Stimulated activated CD8-positive, alpha-beta memory T cell treated with anti-CD3 and anti-CD28 coated beads, Interleukin-7, amount 100 ng/mL, for 24 hours (primary cell): ENCODE measurements at regions not wholly inside any gene's neighbourhood (a gene's known extent, or its start where the extent isn't known, plus 50 kb on each side); places are given as distances from the start of the nearest gene placed in this dataset.
"Not testable (repeated sequence)": the region's sequence is repeated elsewhere in the genome, so short reads cannot be mapped to it uniquely, and the experiment has no call there.

Source experiments
- DNase-seq: peaks from one replicate; pipeline ENCODE4 v3.0.0-alpha.2; 2020; ENCODE audit warnings: low read depth

DNA sequence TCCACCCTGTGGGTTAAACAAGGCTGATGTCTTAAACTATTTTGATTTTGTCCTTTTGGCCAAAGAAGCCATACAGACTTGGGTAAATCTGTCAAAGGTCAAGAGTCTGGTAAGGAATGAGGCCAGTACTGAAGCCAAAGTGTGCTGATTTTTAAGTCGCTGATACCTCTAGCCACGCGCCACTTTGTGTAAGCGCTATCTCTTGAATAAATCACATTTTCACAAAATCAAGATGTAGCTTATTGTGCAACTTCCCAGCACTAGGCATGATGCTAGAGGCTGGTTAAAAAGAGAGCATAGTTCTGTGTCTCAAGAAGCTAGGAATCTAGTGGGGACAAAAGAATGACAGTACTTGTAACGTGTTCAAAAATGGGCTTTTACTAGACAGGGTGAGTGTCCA is 510.6 kb upstream of the RAB6C start:
- DNase-seq, result no peak

DNA sequence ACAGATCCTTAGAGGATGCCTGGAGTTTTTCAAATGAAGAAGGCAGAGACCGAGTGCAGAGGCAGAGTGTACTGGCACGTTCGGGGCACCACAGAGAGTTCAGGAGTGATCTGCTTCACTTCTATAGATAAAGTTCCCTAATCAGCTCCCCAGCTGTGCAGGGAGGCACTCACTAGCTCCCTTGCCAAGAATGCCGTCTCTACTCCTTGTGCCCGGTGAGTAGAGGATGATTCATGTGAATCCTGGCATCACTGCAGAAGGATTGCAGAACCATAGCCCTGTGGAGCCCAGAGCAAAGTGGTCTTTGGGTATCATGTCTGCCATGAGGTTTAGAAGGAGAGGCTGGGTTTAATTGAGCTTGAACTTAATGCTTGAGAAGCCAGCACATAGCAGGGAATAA is 510.1 kb upstream of the RAB6C start:
- no peak for DNase-seq

DNA sequence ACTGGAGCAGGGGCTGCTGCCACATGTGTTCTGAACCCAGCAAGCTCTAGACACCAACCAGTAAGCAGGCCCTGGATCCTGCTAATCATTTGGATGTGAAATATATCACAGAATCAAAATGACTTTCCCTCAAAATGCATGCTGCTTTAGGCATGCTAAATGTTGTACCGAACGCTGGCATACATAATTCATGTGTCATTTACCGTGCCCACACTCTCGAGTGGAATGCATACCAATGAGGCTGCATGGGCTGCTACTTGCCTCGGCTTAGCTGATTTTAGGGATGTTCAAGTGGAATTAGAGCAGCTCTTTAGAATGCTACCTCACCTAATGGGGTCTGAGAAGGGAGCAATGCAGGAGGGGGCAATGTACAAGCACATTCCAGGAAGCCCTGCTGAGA is 509.6 kb upstream of the RAB6C start:
- no peak for DNase-seq

DNA sequence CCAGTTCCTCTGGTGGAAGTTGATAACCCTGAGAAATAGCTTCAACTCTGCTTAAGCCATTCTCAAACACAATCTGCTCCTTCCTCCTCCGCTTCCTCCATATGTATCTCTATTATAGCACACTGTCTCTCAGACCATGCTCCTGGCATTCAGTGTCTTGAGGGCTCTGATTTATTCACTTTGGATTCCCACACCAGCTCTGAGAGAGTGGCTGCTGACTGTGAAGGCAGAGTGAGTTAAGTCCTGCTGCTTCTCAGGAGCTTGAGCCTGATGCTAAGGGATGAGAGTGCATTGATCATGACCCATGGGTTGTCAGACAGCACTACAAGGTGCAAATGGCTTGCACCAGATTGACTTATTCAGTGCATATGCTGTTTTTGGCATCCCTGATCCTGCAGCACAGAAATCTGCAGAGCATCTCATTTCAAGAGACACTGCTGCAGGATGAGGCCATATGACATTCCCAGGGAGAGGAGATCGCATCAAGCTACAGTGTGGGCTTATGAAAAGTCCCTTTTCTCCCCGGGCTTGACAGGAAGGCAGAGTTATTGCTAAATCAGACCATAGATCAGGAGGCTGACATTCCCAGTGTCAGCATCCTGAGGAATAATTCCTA is 500.5 kb upstream of the RAB6C start:
- no peak for DNase-seq

DNA sequence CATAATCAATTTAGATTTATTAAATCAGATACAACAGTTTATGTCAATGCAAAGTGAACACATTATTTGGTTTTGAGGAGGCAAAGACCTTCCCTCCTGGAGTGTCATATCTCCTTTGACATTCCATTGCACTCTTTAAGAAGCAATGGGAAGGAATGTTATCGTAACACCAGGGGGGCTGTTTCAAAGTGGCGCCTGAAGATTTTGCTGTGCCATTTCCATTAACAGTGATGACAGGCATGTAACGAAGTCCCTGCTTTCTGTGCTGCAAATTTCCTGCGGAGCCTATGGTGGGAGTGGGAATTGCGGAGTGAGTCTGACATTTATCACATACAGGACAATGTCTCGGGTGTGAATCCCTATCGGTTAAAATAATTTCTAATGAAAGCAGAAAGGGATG is 499.6 kb upstream of the RAB6C start:
- DNase-seq, result no peak

DNA sequence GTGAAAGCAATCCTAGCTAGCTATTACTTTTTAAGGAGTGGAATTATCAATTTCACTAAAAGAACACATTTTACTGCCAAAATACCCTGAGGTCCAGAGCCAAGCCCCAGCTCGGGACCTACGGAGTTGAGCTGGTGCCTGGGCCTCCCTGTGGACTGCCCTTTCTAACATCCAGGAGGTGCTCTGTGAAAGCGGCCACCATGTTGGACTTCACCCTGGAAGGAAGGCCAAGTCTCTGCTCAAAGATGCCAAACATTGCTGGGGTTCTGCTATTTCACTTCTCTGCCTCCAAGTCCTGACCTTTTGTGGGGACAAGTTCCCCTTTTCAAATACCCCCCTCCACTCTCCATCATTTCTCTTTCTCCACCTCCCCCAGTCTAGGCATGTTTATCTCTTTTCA is 498.7 kb upstream of the RAB6C start:
- no peak for DNase-seq

DNA sequence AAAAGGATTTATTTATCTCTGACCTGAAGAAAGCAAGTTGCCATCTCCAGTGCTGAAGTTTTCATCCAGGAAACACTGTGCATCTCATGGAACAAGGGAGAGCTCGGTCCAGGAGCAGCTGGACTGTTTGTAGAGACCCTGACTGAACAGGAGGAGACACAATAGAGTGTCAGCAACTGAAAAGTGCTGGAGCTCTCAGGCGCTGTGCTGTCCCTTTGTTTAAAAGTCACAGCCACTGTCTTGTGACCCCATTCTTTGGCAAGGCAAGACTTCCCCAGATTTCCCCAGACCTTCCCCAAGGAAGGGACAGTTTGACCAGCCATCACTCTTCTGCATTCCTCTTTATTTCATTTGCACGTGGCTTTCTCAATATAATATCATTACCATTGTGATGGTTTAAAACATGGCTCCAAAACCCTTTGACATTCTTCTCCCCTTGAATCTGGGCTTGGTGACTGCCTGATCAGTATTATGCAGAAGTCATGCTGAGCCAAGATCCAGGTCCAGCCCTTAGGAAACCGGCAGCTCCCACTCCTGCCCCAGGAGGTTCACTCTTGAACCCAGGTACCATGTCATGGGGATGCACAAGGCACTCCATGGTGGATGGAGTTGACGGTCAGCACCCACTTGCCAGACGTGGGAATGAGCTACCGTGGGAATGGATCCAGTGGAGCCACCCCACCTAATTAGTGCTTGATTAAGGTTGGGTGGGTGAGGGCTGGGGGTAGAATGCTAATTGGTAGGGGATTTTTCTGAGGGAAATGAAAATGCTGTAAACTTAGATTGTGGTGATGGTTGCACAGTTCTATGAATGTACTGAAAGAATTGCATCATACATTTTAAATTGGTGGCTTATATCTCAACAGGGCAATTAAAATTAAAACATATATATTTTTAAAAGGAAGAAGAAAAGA is 497.9 kb upstream of the RAB6C start:
- no peak for DNase-seq

DNA sequence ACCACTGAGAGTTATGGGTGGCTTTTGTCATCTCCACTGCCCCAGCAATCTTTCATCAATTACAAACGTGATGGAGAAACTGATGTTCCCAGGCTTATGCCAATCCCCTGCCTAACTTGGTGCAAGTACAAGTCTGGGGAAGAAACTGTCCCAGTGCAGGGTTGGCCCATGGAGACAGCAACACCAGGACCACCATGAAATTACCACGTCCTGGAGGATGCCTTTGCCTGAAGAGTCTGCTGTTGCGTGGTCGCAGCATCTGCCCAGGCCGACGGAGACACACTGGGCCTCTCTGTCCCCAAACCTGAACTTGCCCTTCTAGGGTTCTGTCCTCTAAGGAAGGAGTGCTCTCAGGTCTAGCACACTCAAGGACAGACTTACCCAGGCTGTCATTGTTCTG is 496.8 kb upstream of the RAB6C start:
- DNase-seq, result no peak

DNA sequence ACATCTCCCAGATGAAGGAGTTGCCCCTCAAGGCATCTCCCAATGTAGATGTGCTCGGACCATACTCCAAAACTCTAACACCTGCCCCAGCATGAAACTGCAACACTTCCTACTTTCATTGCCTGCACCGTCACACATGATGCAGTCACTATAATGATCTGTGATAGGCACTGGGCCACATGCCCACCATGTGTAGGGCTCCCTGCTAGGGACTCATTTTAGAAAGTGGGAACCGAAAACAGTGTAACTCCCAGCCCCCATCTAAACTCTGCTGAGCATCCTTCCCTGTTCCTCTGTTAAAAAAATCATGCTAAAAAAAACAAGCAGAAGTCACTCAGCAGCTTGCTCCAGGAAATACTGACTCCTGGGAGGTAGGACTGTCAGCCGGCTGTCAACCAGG is 496.1 kb upstream of the RAB6C start:
- DNase-seq, result no peak

DNA sequence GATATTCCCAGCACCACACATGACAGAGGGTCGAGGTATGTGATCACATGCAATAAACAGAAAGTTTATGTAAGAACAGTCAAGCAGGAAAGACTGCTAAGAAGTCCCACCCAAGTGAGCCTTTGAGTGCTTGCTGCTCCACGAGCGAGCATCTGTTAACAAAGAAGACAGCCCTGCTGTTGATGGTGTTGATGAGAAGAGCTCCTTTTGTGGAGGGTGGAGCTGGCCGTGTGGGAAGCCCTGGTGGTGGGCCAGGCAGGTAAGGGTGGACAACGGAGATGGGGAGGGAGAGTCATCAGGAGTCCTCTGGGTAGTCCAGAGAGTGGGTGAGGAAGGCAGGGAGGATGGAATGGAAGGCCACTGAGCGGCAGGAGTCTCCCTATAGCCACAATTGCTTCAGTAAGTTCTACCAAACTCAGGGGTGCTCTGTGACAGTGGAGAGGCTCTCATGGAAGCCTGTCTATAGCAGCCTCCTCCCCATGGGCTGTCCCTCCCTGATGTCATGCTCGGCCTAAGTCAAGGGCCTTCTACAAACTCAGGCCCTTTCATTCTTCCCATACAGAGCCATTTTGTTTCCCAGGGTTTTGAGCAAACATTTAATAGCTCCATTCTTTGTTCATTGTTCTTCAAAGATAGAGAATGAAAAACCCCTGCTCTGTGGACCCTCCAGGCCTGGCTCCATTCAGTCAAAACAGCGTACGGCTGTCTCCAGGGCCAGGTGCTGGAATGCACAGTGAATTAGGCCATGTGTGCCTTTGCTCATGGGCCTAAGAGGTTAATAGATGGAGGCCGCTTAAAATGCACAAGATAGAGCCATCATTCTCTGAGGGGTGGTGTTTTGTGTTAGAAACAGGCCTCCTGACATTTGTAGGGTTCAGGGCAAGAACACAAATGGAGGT is 494.2 kb upstream of the RAB6C start:
- DNase-seq, result no peak

DNA sequence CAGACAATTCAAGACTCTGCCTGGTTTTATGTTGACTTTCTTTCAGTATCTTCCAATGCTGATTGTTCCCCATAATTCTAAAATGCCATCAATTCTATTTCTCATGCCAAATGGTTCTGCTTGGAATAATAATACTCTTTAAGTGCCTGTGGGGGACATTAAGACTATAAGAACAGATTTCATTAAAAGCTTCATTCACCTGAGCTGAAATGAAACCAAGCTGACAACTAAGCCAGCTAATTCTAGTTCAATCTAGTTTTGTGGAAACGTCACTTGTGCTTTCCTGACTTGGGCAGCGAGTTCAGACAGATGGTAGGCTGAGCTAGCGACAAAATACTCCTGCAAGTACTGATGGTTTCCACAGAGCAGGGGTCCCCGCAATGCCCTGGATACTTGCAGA is 491.1 kb upstream of the RAB6C start:
- no peak for DNase-seq

DNA sequence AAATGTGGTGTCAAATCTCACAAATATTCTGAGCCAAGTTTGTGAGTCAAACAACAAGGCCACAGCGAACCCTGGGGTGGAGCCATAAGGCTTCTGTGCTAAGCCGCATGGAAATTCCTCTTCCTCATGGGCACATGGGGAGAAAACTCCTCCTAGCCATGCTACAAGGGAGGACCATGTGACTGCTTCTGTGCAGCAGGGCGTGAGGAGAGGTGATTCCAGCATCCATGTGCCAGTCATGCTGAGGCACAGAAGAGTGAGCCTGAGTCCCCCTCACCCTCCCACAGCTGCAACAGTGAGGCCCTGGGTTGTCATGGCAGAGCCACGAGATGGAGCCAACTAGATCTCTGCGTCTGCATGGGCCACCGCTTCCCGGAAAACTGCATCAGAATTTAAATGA is 488.8 kb upstream of the RAB6C start:
- no peak for DNase-seq

DNA sequence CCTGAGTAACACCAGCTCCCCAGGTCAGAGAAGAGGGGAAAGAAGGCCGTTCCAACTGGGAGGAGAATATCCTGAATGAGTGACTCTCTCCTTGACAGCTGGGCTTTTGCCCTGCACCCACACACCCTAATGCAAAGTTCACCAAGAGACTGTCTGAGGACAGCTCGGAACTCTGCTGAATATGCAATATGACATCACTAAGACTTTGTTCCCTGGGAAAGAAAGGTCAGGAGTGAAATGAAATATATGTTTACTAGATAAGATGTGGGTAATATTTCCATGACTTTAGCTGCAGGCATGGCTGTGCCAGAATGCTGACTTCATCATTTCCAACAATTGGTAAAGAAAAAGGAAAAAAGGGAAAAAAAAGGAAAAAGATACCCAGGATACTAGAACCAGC is 488.2 kb upstream of the RAB6C start:
- DNase-seq, result no peak

DNA sequence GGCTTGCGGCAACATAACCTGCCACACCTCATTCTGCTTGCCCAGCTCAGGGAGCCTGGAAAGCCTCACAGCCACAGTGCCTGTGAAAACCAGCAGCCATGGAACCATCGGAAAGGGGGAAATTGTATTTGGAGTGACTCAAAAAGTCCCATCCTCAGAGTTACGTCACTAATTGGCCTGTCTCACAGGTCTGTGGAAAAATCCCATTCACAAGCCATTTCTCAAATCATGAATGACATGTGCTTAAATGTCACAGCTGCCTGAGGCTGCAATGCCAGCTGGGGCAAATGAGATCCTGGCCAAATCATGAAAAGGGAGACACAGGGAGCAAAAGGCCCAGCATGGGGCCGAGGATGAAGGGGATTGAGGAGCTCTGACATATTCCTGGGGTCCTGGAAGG is 486.9 kb upstream of the RAB6C start:
- no peak for DNase-seq

DNA sequence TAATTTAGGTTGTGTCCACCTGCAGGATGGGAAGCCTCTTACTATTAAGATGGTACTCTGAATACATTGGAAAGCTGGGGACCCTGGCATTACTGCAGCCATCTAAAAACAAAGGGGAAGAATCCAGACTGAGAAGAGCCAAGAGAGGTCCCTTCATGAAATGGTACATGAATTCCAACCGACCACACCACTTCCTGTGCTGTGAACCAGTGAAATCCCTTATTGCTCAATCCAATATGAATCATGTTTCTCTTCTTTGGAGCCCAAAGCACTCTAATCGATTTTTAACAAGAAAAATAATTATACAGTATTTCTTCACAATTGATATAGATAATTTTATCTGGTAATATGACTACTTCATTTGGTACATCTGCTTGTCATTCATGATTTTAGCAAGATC is 479.7 kb upstream of the RAB6C start:
- no peak for DNase-seq

DNA sequence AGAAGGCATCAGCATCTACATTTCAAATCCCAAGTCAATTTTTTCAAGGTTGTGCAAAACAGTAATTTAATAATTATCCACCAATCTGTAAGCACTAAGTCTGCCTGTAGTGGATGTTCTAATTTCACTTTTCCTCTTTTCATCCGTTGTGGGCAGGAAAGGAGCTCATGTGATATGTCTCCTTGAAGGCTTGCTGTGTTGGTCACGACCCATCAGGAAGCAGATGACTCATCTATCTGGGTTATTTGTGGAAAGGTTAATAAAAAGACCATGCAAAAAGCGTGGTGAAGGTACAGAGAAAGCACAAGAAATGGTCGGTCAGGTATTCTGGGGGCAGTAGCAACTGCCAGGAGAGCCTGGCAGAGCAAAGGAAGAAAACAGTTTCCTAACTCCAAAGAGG is 476.7 kb upstream of the RAB6C start:
- no peak for DNase-seq

DNA sequence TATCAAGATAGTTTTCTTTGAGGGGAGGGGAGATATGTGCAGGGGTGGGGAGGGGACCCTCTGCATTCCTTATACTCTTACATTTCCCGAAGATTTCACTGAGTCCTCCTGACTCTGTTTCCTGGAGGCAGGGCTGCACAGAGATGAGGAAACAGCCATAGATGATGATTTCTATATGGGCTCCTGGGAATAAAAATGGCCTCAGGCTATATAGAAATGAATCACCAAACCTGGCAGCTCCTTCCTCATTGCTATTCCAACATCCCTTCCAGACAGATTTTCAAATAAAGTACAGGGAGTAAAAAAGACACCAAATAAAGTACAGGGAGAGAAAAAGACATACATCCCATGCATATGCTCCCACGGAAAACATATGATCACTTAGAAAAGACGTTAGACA is 474.8 kb upstream of the RAB6C start:
- DNase-seq, result no peak

DNA sequence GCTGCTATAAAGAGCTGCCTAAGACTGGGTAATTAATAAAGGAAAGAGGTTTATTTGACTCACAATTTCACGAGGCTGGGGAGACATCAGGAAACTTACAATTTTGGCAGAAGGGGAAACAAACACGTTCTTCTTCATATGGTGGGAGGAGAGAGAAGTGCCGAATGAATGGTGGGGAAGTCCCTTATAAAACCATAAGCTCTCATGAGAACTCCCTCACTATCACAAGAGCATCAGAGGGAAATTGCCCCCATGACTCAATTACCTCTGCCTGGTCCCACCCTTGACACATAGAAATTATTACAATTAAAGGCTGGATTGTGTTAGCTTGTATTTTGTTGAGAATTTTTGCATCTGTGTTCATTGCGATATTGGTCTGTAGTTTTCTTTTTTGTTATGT is 460.5 kb upstream of the RAB6C start:
- no peak for DNase-seq

DNA sequence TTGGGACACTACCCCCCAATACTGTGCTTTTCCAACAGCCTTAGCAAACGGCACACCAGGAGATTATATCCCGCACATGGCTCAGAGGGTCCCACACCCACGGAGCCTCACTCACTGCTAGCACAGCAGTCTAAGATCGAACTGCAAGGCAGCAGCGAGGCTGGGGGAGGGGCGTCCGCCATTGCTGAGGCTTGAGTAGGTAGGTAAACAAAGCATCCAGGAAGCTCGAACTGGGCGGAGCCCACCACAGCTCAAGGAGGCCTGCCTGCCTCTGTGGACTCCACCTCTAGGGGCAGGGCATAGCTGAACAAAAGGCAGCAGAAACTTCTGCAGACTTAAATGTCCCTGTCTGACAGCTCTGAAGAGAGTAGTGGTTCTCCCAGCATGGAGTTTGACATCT is 447.3 kb upstream of the RAB6C start:
- DNase-seq, result not testable (repeated sequence)

DNA sequence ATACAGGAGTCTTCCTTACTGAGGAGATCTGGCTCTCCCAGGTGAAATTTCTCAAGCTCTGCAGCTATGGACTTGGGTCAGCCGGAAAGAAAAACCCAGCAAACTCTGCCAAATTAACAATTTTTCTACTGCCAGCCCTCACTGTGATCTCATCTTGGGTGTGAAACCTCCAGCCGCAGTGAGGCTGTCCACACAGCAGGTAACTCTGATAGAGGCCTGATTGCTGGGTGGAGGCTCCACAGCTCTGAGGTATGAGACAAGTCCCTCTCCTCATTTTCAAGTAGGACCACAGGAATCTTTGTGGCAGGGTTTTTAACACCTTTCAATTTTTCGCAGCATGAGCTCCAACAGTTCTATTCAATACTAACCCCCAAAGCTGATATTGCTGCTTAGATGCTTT is 430.6 kb upstream of the RAB6C start:
- no peak for DNase-seq

DNA sequence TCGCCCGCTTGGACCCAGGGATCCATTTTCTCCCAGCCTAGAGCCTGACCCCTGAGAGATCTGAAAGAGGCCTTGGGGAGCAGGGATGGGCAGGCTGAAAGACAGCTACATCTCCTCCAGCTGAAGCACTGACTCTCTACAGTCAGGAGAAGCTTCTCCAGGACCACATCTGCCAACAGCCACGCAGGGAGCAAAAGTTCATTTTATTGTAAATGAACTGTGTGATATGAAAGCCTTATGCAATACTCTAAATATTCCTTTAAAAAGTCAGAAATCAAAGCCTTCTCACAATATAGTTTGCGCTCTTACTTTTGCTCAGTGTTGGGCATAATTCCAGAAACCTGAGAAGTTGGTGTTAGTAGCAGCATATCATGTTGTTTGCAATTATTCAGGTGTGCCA is 428.9 kb upstream of the RAB6C start:
- DNase-seq, result no peak

DNA sequence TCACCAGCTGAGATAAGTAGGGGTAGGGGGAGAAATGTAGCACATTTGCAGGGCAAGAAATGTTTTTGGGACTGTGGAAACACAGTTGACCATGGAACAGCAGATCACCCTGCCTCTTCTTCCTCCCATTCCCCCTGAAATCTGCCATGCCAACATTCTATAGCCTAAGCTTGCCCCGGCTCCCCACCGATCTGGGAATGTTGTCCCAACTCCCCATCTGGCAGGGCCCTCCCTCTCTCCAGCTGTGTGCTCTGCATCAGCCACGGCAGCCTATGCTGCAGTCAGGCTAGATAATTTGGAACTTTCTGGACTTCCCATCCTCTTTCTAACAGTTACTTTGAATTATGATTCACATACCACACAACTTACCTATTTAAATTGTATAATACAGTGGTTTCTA is 425.1 kb upstream of the RAB6C start:
- DNase-seq, result no peak

DNA sequence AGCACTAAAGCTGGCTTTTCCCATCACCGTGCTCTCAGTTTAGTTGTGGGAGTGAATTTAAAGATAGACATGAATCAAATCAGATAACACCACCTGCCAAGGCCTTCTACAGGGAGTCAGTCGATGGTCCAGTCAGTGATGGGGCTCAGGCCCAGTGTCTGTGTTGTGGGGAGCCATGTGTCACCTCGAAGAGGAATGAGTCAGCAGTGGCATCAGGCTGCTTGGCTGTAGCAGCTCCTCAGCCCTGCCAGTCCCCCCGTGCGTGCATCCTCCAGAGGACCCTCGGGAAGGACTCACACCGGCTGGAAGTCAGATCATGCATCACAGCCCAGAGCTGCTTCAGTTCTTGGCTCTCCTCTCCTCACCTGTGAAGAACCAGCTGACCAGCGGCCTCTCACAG is 420.4 kb upstream of the RAB6C start:
- no peak for DNase-seq
